Sigmoid colon (tissue), 4 donors: ENCODE measurements at regions not wholly inside any gene's neighbourhood (a gene's known extent, or its start where the extent isn't known, plus 50 kb on each side); places are given as distances from the start of the nearest gene placed in this dataset.
"Not testable (repeated sequence)": the region's sequence is repeated elsewhere in the genome, so short reads cannot be mapped to it uniquely, and the experiment has no call there.

Experiments used
- EP300 ChIP-seq, 4 donors: sonication (generic); formaldehyde crosslinking; IDR thresholded peaks; one replicate each; pipeline ENCODE4 v1.6.1; 2017; ENCODE audit warnings: antibody characterized with exemption in 4 of 4
- POLR2A ChIP-seq, 2 donors: fragments of 450-650 bp; IDR thresholded peaks; one replicate each; pipeline ENCODE4 v1.6.1; 2016; ENCODE audit warnings: antibody characterized with exemption in 2 of 2, mild to moderate bottlenecking in 2 of 2, moderate library complexity in 2 of 2
- POLR2AphosphoS5 ChIP-seq, 4 donors: sonication (generic); formaldehyde crosslinking; IDR thresholded peaks; one replicate each; pipeline ENCODE4 v1.6.1; 2017; ENCODE audit warnings: antibody characterized with exemption in 4 of 4
- TF ChIP-seq, protein P1 (sequence below), 4 experiments: fragments of 450-650 bp in 3 of 4; fragments of 200-600 bp in 1 of 4; IDR thresholded peaks; one replicate each; pipeline ENCODE4 v1.5.1; 2016 to 2019; ENCODE audit warnings: antibody characterized with exemption in 4 of 4, mild to moderate bottlenecking in 3 of 4, moderate library complexity in 2 of 4

DNA sequence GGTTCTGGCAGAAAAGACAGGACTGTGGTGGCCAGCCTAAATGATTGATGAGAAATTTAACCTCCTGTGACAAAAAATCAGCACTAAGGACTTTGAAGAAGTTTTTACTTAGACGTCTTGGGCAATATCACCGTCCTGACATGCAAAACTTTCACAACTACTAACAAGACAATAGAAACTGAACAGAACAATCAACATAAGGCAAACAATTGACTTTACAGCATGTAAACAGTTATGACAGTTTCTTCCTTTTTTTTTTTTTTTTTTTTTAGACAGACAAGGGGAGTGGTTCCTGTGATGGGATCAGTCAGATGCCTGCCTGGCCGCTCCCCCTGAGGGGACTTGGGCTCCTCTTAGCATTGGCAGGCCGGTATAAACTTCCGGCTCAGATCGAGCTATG lies 100.8 kb downstream of the ALG1L2 start:
- not testable (repeated sequence) for TF ChIP-seq EP300, POLR2AphosphoS5, POLR2A (IDR thresholded peaks at IDR 0.05)
- TF ChIP-seq, protein P1, sequence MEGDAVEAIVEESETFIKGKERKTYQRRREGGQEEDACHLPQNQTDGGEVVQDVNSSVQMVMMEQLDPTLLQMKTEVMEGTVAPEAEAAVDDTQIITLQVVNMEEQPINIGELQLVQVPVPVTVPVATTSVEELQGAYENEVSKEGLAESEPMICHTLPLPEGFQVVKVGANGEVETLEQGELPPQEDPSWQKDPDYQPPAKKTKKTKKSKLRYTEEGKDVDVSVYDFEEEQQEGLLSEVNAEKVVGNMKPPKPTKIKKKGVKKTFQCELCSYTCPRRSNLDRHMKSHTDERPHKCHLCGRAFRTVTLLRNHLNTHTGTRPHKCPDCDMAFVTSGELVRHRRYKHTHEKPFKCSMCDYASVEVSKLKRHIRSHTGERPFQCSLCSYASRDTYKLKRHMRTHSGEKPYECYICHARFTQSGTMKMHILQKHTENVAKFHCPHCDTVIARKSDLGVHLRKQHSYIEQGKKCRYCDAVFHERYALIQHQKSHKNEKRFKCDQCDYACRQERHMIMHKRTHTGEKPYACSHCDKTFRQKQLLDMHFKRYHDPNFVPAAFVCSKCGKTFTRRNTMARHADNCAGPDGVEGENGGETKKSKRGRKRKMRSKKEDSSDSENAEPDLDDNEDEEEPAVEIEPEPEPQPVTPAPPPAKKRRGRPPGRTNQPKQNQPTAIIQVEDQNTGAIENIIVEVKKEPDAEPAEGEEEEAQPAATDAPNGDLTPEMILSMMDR (IDR thresholded peaks at IDR 0.05): not testable (repeated sequence)
